ENCODE measurements at regions not wholly inside any gene's neighbourhood (a gene's known extent, or its start where the extent isn't known, plus 50 kb on each side); places are given as distances from the start of the nearest gene placed in this dataset.

GRCh38 chr15:66950114-66950513, 115.3 kb upstream of the SMAD3 start:
- FAIRE-seq = no peak

GRCh38 chr15:66951531-66952320, 113.7 kb upstream of the SMAD3 start:
- no peak for FAIRE-seq

DNA sequence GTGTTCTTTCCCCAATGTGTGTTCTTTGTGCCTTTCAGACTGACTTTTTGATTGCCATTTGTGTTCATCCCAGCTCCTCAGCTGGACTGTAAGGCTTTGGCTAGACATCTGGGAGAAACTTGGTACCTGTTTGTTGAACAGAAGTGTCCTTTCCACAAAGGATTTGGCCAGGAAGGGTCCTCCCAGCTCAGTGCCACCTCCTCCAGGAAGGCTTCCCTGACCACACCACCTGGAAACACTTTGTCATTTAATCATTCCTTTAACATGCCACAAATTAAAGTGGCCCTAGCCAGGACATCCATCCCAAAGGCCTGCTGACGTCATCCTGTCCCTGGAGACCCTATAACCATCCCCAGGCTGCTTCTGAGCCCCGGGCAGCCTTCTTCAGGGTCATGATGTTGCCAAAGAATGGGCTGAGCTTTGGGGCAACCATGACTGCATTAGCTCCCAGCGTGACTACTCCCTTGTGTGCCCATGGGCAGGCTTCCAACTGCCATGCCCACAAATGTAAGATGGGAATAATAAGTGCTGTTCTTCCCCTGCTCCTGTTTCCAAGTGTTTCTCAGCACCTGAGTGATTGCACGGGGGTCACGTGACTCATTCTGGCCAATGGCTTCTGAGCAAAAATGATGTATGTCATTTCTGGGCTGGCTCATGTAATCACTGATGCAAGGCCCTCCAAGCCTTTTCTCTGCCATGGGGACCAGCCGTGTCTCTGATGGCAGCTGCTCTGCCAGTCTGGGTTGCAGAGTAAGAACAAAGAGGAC, 112.5 kb upstream of the SMAD3 start:
- no peak for FAIRE-seq

- no peak for FAIRE-seq
These were observed 111.7 kb upstream of the SMAD3 start for GRCh38 chr15:66953523-66954229.

DNA sequence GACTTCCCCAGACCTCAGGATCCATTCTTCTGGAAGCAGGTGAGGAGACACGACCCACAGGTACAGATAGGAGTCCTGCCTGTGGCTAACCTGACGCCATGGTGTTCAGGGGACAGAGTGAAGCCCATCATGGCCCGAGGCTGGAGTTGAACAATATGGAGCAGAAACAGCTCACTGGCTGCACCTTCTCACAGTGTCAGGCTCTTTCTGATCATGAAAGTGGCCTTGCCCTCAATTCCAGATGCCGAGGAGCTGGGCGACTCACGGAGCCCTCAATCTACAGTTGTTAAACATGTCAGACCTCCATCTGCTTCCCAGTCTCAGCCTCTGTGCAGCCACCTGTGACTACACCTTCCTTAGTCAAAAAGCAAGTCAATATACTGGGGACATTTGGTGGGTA, 110.8 kb upstream of the SMAD3 start:
- no peak for FAIRE-seq

GRCh38 chr15:66955001-66955516, 110.3 kb upstream of the SMAD3 start:
- FAIRE-seq = no peak

- FAIRE-seq = no peak
These were observed 109.4 kb upstream of the SMAD3 start for GRCh38 chr15:66955871-66956585.

DNA sequence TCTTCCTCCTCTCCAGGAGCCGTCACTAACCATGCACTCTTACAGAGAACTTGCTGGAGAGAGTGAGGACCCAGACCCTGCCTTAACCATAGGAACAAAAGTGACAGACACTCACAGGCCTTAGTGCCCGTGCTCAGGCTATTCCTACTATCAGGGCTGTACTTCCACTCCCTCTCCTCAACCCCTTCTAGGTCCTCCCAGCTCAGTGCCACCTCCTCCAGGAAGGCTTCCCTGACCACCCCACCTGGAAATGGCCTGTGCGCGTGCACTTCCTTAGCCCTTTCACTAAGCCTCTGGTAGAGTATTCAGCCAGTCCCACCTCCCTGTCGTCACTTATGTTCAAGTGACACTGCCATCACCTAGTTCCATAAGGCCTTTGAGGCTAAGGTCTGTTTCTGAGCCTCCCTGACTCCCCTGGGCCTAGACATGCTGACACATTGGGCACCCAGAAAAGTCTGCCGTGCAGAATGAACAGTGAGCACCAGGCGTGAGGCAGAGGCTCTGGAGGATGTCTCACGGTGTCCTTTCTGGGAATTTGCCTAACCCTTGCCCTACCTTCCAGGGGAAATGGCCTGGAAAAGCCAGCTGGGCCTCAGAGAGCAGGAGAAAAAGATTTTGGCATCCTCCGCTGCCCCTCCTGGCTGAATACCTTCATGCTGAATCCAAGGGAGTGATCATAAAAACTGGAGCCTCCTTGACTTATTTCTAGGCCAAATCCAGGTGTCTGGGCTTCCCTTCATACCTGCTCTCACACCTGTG, 108.6 kb upstream of the SMAD3 start:
- no peak for FAIRE-seq

GRCh38 chr15:66957431-66957720, 108.0 kb upstream of the SMAD3 start:
- FAIRE-seq = no peak

DNA sequence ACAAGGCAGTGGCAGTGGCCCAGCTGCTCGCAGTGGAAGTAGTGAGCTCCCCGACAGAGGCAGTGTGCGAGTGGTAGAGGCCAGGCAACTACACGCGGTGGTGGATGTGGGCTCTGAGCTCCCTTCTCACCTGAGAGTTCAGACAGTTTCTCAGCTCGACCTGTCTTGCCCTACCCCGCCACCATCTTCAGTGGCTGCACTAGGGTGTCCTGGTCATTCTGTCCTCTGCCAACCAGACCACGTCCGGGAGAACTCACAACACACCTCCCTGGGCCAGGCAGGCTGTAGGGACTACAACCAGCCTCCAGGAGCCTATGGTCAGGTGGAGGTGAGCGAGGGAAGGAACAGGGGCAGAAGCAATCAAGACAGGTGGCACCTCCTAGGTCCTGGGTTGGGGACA, 106.3 kb upstream of the SMAD3 start:
- FAIRE-seq = no peak

- FAIRE-seq = no peak
These were observed 105.5 kb upstream of the SMAD3 start for GRCh38 chr15:66959875-66960274.

DNA sequence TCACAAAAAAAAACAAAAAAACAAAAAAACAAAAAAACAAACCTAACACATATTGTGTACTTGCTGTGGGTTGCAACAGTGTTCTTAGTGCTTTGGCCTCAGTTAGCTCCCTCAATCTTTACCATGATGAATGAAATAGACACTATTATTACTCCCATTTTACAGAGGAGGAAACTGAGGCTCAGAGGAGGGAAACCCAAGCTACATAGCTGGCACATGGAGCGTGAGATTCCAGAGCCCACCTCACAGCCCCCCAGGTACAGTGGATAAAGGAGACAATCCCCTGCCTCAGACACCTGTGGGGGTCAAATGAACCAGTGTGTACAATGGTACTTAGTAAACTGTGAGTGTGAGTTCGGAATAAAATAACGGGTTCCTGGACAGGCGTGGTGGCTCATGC, 104.9 kb upstream of the SMAD3 start:
- FAIRE-seq = no peak

DNA sequence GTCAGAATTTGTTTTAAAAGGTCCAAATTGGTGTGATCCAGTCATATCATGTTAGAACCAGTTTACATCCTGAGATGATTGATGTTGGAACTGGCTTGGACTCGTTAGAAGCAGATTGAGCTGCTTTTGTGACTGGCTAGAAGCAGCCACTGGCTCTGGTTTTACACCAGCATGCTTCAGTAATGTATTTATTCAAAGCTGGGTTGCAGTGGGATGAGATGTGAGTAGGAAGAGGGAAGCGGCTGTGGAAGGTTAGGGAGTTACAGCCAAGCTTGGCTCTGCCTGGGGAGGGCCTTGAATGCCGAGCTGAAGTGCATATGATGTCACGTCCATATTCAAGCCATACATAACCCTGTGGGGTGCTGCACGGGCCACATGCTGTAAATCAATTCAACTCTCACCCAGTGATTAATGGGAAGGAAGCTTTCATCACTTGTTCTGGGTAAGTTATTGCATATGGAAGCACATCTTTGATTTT, 104.0 kb upstream of the SMAD3 start:
- no peak for FAIRE-seq

GRCh38 chr15:66961901-66962300, 103.5 kb upstream of the SMAD3 start:
- FAIRE-seq = no peak

- FAIRE-seq = no peak
These were observed 102.9 kb upstream of the SMAD3 start for GRCh38 chr15:66962522-66962921.

- no peak for FAIRE-seq
These were observed 102.3 kb upstream of the SMAD3 start for GRCh38 chr15:66963084-66963483.

- FAIRE-seq = no peak
These were observed 101.7 kb upstream of the SMAD3 start for GRCh38 chr15:66963710-66964109.

GRCh38 chr15:66964111-66964738, 101.2 kb upstream of the SMAD3 start:
- FAIRE-seq = no peak

DNA sequence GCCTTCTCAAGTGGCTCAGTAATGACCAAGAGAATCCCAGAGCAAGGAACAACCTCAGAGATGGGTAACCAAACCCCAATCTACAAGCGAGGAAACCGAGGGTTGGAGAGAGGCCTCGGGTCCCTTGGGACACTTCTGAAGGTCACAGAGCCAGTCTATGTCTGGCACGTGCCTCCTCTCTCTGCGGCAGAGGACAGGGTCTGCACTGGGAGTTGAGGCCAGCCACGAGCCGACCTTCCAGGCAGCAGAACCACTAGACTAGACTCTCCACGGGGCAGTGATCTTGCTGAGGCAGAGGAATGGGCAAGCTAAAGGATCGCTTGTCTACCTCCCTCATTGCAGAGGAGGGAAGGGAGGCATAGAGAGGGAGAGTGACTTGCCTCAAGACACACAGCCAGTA, 100.6 kb upstream of the SMAD3 start:
- FAIRE-seq = no peak

DNA sequence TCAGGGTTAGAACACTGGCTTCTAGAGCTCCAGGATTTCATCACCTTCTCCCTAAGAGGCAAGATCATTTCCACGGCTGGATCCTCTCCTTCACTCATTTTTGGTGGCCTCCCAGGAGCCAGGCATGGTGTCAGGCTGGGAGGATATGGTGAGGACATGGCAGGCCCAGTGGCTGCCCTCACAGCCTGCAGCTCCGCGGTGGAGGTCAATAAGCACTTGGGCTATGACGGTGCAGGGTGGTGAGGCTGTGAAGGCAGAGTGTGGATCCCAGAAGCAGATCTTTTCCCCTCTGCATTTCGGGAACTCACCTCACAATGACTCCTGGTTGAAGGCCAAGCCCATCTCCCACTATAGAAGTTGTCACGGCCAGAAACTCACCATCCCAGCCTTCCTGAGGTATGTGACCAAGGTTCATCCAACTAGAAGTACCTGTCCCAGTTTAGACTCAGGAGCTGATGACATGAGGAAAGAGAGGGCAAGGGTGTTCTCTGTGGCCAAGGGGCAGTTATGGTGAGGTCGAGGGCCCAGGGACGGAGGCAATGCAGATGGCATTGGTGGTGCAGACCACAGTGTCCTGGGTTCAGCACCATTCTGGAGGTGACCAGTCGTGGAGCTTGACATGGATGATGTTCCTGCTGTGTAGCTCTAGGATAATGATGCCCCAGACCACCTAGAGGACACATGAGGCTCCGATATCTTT, 100.1 kb upstream of the SMAD3 start:
- no peak for FAIRE-seq

- FAIRE-seq = no peak
These were observed 99.1 kb upstream of the SMAD3 start for GRCh38 chr15:66966256-66966655.

All from TTC549 (cell line).